Left colon (tissue), 2 donors: ENCODE measurements at regions not wholly inside any gene's neighbourhood (a gene's known extent, or its start where the extent isn't known, plus 50 kb on each side); places are given as distances from the start of the nearest gene placed in this dataset.
A peak's percentile ranks its signal among the peaks of the same experiment; 100 is the strongest.
"Not testable (repeated sequence)": the region's sequence is repeated elsewhere in the genome, so short reads cannot be mapped to it uniquely, and the experiment has no call there.

ENCODE experiments used
- ATAC-seq: fragments of 200-7000 bp; cut with Tn5 transposase; one replicate; pipeline ENCODE4 v1.9.1; 2020; ENCODE audit warnings: mild to moderate bottlenecking, moderate library complexity
- DNase-seq, 2 donors: peaks; one replicate each; pipeline ENCODE4 v3.0.0-alpha.2; 2020
- intact Hi-C, 2 donors: fragments of 100-400 bp; cut with DNase I in 1 of 2; cut with micrococcal nuclease in 1 of 2; formaldehyde crosslinking; loops; one replicate each; pipeline versions ENCODE4 v1.11.2 to v1.14.0; 2022; cut with DNase I, micrococcal nuclease
- donor health status: DM: no; HTN: no; CAD: no.
- donor health status: DM: yes; HTN: yes; CAD: no.

GRCh38 chr10:109737009-109737408, 186.3 kb downstream of the XPNPEP1 start:
- ATAC-seq (no peak), DNase-seq (no peak)
- intact Hi-C loops: no loop called here

- intact Hi-C loops: no loop called here
- ATAC-seq: no peak
- DNase-seq: no peak
Measured at GRCh38 chr10:109735776-109736175, 187.5 kb downstream of the XPNPEP1 start.

GRCh38 chr10:109732254-109732965, 190.9 kb downstream of the XPNPEP1 start:
- DNase-seq: no peak
- no peak for ATAC-seq
- intact Hi-C loops: no loop called here

- DNase-seq, intact Hi-C loops, ATAC-seq: not testable (repeated sequence)
Measured at GRCh38 chr10:109729895-109730294, 193.4 kb downstream of the XPNPEP1 start.

- intact Hi-C loops: no loop called here
- no peak for ATAC-seq
Measured at GRCh38 chr10:109727436-109727835, 195.9 kb downstream of the XPNPEP1 start.

GRCh38 chr10:109726473-109726872, 196.8 kb downstream of the XPNPEP1 start:
- intact Hi-C loops: no loop called here
- DNase-seq (no peak), ATAC-seq (no peak)

More at GRCh38 chr10:109727436-109727835, 195.9 kb downstream of the XPNPEP1 start:
- DNase-seq: no peak

GRCh38 chr10:109723305-109723704, 200.0 kb downstream of the XPNPEP1 start:
- ATAC-seq: no peak
- DNase-seq: no peak
- intact Hi-C loops: no loop called here

- intact Hi-C loops: no loop called here
- no peak for ATAC-seq
- DNase-seq: no peak
Measured at GRCh38 chr10:109721453-109722064, 201.8 kb downstream of the XPNPEP1 start.

GRCh38 chr10:109706026-109706560, 217.2 kb downstream of the XPNPEP1 start:
- ATAC-seq (no peak), DNase-seq (no peak)
- intact Hi-C loops: no loop called here

- ATAC-seq: peak; percentile 88
- DNase-seq: peak; percentile 26 to 46
- intact Hi-C loops: no loop called here
Measured at GRCh38 chr10:109701633-109702215, 221.6 kb downstream of the XPNPEP1 start.

- peak in 1 of 2 donors; percentile 28 for DNase-seq
- peak; percentile 52 for ATAC-seq
- intact Hi-C loops: no loop called here
Measured at GRCh38 chr10:109698882-109699664, 224.2 kb downstream of the XPNPEP1 start.

- intact Hi-C loops: no loop called here
- ATAC-seq (peak; percentile 3), DNase-seq (peak; percentile 13 to 32)
Measured at GRCh38 chr10:109698086-109698485, 225.2 kb downstream of the XPNPEP1 start.

GRCh38 chr10:109696981-109697775, 226.1 kb downstream of the XPNPEP1 start:
- ATAC-seq: no peak
- DNase-seq: no peak
- intact Hi-C loops: no loop called here

- peak; percentile 66 for ATAC-seq
- peak in 1 of 2 donors; percentile 12 for DNase-seq
- intact Hi-C loops: no loop called here
Measured at GRCh38 chr10:109696462-109696861, 226.8 kb downstream of the XPNPEP1 start.

- ATAC-seq (peak; percentile 68), DNase-seq (no peak)
- intact Hi-C loops: no loop called here
Measured at GRCh38 chr10:109695988-109696387, 227.3 kb downstream of the XPNPEP1 start.

GRCh38 chr10:109689785-109690184, 233.5 kb downstream of the XPNPEP1 start:
- intact Hi-C loops: no loop called here
- ATAC-seq (no peak), DNase-seq (no peak)

GRCh38 chr10:109679478-109679877, 243.8 kb downstream of the XPNPEP1 start:
- intact Hi-C loops: no loop called here
- ATAC-seq (peak; percentile 98), DNase-seq (peak in 1 of 2 donors; percentile 36)

- ATAC-seq: peak; percentile 79
- DNase-seq: no peak
- intact Hi-C loops: no loop called here
Measured at GRCh38 chr10:109678857-109679256, 244.5 kb downstream of the XPNPEP1 start.
